ENCODE measurements at regions not wholly inside any gene's neighbourhood (a gene's known extent, or its start where the extent isn't known, plus 50 kb on each side); places are given as distances from the start of the nearest gene placed in this dataset.

GRCh38 chr1:13926556-13926955, 226.6 kb downstream of the PRDM2 start:
- DNase-seq, result no peak

GRCh38 chr1:13927736-13928135, 227.7 kb downstream of the PRDM2 start:
- no peak for DNase-seq

- DNase-seq, result no peak
These were observed 229.3 kb downstream of the PRDM2 start for GRCh38 chr1:13929313-13929712.

GRCh38 chr1:13930151-13930550, 230.2 kb downstream of the PRDM2 start:
- peak; percentile 11 for DNase-seq

- no peak for DNase-seq
These were observed 231.2 kb downstream of the PRDM2 start for GRCh38 chr1:13931226-13931625.

- no peak for DNase-seq
These were observed 235.3 kb downstream of the PRDM2 start for GRCh38 chr1:13935336-13935735.

GRCh38 chr1:13941315-13941714, 241.3 kb downstream of the PRDM2 start:
- DNase-seq, result no peak

- DNase-seq, result no peak
These were observed 243.1 kb downstream of the PRDM2 start for GRCh38 chr1:13943055-13943454.

GRCh38 chr1:13945856-13946255, 245.9 kb downstream of the PRDM2 start:
- DNase-seq, result no peak

- DNase-seq, result no peak
These were observed 247.7 kb downstream of the PRDM2 start for GRCh38 chr1:13947658-13948057.

- no peak for DNase-seq
These were observed 248.4 kb downstream of the PRDM2 start for GRCh38 chr1:13948396-13948795.

- no peak for DNase-seq
These were observed 249.0 kb downstream of the PRDM2 start for GRCh38 chr1:13948888-13949391.

GRCh38 chr1:13949546-13949945, 249.6 kb downstream of the PRDM2 start:
- DNase-seq, result no peak

GRCh38 chr1:13950637-13951036, 250.6 kb downstream of the PRDM2 start:
- DNase-seq, result no peak

- DNase-seq, result no peak
These were observed 252.1 kb downstream of the PRDM2 start for GRCh38 chr1:13951793-13952751.

GRCh38 chr1:13952985-13953384, 253.0 kb downstream of the PRDM2 start:
- DNase-seq, result no peak

GRCh38 chr1:13956393-13956792, 256.4 kb downstream of the PRDM2 start:
- no peak for DNase-seq

- peak; percentile 59 for DNase-seq
These were observed 260.5 kb downstream of the PRDM2 start for GRCh38 chr1:13960375-13960987.

- no peak for DNase-seq
These were observed 264.8 kb downstream of the PRDM2 start for GRCh38 chr1:13964768-13965167.

- DNase-seq, result no peak
These were observed 265.9 kb downstream of the PRDM2 start for GRCh38 chr1:13965770-13966398.

- no peak for DNase-seq
These were observed 267.7 kb downstream of the PRDM2 start for GRCh38 chr1:13967707-13968106.

- no peak for DNase-seq
These were observed 268.4 kb downstream of the PRDM2 start for GRCh38 chr1:13968361-13968760.

- no peak for DNase-seq
These were observed 270.8 kb downstream of the PRDM2 start for GRCh38 chr1:13970631-13971247.
